ENCODE measurements at regions not wholly inside any gene's neighbourhood (a gene's known extent, or its start where the extent isn't known, plus 50 kb on each side); places are given as distances from the start of the nearest gene placed in this dataset.

DNA sequence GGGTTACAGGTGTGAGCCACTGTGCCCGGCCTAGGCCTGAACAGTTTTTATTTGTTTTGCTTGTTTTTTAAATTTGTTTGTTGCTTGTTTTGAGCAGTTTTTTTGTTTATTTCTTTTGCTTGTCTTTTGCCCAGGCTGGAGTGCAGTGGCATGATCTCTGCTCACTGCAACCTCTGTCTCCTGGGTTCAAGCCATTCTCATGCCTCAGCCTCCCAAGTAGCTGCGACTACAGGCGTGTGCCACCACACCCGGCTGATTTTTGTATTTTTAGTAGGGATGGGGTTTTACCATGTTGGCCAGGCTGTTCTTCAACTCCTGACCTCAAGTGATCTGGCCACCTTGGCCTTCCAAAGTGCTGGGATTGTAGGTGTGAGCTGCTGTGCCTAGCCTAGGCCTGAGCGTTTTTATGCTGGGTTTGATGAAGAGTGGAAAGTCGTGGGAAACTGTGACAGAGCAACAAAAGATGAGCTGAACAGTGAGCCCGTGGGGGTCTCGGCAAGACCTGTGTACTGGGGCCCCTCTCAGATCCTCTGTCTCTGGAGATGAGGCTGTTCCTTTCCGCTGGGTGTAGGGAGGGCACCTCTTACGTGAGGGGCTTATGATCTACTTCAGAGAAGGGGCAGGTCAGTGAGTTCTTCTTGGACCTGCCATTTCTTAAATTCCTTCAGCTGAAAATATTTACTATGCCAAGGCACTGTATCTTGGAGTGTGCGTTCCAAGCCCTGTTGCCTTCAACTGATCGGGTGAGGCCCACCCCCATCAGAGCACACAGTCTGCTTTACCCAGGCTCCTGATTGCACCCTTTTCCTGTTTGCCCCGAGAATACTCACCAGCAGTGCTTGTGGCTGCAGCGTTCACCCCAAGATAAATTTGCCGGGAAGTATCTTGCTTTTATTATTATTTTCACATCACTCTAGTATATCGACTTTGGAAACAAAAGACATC, 322.1 kb downstream of the SEC14L1 start:
- DNase-seq, result no peak

DNA sequence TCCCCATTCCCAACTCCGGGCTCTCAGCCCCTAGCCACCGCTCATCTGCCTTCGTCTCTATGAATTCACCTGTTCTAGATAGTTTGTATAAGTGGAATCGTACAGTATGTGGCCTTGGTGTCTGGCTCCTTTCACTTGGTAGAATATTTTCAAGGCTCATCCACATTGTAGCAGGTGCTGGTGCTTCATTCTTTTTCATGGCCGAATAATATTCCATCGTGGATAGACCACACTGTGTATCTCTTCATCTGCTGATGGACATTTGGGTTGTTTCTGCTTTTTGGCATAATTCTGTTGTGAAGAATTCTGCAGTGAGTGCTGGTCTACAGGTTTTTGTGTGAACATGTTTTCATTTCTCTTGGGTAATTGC, 324.2 kb downstream of the SEC14L1 start:
- no peak for DNase-seq

DNA sequence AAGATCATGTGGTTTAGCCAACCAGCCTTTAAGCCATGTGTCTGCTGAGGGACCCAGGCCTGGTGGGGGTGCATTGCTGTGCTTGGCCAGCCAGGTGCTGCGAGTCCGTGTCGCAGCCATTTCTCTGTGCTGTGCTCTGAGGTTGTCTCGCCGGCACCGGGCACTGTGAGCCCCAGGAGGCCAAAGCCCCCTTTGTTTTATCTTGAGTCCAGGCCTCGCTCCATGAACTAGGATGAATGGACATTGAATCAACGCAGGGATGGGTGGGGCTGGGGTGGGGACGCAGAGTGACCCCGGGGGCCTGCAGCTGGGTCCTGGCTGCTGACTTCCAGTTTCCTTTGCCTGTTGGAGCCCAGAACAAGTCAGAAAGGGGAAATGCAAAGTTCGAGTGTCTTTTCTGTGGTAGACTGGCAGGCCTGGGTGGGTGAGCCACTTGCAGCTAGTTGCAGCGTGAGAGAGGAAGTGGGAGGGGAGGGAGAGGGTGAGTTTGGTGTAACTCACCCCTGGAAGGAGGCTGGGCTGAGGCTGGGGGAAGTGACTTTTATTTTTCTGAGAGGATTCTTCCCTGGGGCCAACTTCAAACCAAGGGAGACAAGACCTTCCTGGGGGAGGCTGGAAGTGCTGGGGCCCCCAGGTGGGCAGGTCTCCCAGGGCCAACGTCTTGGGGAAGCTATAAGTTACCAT, 324.7 kb downstream of the SEC14L1 start:
- DNase-seq, result peak; percentile 92

DNA sequence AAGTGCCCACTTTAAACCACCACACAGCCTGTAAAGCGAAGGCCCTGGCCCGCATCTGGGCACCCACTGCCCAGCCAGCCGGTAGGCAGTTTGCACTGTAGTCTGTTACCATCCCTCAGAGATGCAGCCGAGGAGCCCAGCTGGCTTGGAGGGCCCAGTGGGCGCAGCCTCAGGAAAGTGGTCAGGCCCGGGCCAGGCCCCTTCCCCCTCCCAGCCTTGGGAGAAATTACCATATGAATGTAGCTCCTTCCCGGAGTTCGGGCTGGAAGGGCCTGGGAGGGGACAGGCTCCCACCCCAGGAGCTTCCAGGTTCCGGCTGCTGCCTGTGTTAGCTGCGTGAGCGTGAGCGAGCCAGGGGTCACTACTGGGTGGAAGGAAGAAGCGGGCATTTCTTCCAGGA, 325.4 kb downstream of the SEC14L1 start:
- no peak for DNase-seq

DNA sequence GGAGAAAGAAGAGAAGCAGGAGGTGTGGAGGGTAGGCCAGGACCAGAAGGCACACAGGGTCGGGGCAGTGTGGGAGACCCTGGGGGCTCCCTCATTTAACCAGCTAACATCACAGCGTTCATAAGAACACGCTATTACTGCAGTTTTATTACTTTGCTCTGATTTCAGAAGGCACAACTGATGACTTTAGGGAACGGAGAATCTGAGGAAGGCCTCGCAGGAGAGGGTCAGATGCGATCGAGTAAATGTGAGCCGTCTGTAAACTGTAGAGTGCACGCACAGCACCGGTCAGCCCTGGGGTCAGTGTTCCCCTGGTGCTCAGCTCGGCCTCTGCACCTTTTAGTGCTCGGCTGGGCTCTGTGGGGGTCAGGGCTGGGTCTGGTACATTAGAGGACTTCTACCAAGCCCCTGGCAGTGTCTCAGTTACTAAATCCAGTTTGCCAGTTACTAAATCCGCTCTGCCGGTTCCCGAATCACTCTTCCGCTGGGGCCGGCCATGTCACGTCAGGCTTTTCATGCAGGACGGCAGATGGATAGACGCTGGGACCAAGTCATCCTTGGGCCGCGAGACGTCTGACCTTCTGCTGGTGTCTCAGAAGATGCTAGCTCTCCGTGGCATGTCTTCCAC, 325.9 kb downstream of the SEC14L1 start:
- DNase-seq, result no peak

DNA sequence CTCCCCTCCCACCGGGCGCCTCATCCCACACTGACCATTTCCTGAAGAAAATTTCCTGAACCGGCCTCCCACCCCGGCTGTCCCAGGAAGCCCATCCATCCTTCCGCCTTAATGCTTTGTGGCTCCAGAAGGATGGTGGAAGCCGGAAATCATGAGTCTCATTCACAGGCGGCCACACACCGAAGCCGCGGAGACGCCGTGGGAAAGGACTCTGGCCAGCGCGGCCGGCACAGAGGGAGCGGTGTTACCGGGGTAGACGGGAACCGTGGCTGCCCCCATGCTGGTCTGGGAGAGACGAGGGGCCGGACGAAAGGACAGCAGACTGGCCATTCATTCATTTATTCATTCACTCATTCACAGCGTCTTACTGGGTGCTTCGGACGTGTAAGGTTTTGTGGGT, 326.8 kb downstream of the SEC14L1 start:
- DNase-seq, result no peak

DNA sequence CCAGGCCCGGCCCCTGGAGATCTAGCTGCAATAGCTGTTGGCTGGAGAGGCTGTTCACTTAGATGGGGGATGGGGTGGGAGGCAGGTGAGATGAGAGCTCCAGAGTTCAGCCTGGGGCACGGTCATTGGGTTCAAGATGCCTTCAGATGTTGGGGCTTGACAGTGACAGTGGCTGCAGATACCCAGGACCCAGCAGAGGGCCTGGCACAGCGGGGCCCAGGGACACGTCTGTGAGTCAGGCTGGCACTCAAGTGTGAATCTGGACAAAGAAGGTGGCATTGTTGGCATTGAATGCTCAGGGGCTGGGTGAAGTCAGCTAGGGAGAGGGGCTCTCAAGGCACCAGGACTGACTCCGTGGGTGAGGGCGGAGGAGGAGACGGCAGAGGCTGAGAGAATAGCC, 328.1 kb downstream of the SEC14L1 start:
- DNase-seq, result no peak

DNA sequence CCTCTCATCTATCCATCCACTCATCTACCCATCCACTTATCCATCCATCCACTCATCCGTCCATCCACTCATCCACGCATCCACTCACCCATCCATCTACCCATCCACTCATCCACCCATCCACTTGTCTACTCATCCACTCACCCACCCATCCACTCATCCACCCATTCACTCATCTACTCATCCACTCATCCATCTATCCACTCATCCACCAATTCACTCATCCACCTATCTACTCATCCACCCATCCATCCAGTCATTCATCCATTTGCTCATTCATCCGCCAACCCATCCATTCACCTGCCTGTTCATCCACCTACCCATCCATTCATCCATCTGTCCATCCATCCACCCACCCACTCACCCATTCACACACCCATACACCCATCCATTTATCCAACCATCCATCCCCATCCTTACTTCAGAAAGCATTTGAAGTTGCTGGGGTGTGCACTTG, 329.6 kb downstream of the SEC14L1 start:
- no peak for DNase-seq

DNA sequence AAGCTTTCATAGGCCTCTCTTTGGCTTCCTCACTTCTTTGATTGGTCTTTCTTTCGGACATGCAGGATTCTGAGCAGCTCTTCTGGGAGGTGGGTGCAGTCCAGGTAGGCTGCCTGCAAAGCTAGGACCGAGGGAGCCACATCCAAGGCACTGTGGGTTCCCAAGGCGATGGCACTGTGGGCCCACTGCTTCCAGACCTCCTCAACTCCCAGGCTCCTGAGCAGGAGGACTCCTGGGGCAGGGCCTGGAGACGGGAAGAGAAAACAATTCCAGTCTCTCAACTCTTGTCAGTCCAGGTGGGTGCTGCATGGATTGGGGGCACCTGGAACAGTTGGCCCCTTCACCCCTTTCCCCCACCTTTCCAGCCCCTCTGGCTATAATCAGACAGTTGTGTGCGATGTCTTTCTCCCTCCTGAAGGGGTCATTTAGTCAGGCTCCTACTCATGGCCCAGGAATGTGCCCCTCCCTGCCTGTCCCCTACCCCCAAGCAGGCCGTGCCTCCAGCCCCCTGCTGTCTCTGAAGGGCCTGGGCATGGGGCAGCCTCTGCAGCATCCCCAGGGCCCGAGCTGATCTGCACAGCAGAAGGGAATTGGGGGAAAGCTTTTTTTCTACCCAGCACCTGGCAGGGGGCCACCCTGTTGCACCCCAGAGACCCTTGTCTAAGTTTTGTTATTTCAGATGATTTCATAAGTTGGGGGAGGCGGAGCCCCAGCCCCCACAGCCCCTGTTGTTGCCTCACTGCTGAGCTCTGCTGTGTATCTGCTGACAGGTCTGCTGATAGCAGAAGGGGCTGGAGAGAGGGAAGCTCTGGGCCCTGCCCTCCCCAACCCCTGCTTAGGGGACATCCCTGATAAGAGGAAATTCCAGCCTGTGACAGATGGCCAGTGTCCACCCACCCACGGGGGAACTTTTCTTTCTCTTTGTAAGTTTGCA, 330.3 kb downstream of the SEC14L1 start:
- no peak for DNase-seq

DNA sequence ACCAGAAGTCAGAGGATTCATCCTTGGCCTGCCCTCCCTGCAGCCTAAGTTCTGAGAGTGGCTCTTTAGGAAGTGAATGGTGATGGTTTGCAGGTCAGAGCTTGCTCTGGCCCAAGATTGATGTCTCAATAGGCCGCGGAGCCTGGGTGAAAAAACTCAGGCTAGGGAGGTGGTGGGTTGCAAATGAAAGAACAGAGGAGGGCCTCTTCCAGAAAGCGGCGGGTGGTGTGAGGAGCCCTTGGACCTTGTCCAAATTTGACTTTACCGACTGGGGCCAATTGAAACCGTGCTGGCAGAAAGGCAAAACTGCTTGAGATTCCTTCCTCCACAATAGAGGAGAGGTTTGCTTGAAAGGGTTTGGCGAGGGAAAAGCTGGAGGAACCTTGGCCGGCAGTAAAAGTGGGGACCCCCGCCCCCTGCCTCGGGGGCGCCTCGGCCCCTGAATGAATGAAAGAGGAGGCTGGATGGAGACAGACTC, 331.3 kb downstream of the SEC14L1 start:
- DNase-seq, result peak; percentile 19

DNA sequence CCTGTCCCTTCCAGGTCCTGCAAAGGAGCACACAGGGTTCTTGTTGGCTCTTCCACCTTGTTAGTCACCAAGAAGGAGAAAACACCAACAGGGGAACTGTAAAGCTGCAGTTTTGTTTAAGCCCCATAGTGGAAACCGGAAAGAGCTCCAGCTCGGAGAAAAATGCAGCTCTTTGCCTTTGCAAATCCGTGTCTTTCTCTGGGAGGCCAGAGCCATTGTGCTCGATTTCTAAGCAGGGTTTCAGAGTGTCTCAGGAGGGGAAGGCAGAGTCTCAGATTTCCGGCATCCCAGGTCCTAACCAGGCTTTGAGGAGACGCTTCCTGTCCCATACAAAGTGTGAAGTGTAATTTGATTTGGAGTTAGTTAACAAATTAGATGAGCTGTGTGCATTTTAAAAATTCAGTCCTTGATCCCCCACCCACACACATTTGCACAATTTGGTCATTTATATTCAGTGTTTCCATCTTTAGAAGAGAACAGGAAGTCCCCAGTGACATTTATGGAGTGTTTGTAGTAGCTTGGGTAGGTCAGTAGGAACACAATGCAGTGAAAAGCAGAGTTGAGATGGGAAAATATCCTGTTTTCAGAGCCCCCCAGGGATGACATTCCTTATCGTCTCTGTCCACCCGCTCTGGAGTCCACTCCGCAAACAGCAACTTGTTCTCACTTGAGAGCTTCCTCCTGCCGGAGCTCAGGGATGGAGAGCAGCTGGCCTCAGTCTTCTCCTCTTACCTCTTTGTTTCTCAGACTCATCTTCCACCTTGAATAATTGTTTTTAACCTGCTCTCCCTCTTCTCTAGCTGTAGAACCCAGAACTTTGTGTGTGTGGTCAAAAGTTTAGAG, 331.9 kb downstream of the SEC14L1 start:
- peak; percentile 62 for DNase-seq

DNA sequence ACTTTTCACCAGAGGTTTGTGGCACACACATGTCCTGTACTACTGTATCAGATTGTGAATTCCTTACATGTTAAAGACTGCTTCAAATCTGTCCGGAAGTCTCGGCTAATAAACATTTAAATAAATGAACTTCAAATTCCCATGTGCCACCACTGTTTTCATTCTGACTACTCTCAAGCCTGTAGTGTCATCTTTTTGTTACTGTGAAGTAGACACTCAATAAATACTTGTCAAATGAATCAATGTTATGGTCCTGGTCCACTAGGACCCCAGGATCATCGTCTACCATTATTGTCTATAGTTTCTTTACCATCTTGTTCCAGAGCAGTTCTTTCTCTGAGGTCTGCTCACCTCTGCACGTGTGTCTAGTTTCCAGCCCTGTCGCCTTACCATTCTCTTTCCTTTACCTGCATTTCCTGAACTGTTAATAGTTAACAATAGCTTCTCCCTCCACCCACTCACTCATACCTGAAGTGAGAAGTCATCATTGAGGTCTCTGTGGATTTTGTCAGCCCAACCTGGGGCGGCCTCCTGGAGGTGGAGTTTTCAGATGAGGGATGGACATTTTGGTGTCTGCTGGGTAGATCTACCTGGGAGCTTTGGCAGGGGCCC, 333.0 kb downstream of the SEC14L1 start:
- peak; percentile 72 for DNase-seq

DNA sequence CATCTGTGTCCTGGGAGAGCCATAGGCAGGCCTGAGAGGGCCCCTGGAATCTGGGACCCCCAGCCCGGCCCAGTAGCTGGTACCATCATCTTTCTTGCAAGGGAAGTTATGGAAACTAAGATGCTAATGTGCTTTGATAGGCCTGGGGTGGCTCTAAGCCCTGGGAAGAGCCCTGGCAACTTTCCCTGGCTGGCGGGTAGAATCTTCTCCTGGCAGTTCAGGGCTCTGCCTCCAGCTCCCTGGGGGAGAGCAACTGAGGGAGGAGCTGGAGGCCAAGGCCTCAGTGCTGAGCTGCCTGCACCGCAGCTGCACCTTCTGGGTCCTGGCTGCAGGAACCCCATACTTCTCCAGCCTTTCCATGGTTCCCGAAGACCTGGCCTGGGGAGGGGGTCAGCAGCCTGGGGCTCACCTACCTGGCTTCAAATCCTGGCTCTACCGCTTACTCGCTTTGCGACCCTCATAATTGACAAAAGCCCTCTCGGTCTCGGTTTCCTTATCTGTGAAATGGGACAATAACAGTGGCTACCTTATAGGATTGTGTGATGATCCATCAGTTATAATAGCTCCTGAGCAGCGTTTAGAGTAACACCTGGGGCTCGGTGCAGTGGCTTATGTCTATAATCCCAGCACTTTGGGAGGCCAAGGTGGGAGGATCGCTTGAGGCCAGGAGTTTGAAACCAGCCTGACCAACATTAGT, 333.7 kb downstream of the SEC14L1 start:
- DNase-seq, result no peak

DNA sequence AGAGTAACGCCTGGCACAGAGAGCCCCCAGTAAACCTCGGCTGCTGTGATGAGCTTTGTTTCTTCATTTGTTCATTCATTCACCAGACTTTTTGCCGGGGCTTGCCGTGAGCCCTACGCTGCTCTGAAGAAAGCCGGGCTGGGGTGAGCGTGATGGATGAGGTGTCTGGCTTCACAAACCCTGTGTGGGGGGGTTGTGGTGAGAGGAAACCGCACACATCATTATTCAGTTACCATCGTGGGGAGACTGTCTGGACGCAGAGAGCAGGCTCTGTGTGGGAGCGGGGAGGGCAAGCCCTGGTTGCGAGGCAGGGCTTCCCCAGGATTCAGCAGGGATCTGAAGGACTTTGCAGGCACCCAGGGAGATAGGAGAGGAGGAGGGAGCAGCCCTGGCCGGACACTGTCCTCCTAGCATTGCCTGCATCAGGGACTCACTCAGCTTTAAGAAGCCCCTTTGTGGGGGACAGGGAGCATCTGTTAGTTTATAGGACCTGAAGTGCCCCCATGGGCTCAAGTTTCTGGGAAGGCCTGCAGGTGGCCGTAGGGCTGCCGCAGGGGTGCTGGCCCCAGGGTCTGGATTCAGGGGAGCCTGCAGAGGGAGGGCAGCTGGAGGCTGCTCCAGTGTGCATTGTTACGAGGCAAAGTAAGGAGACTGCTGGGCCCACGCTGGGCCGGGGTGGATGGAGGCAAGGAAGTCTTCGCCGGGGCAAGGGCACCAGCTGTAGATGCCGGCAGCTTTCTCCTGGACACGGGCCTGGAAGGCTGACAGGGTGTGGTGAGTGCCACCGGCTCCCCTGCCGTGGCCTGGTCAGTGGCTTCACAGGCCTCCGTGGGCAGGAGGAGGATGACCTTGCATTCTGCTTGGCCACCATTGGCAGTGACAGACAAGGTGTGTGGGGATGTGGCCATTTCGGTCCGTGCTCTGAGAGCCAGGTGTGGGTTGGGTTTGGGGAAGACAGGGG, 334.5 kb downstream of the SEC14L1 start:
- DNase-seq, result peak; percentile 82

DNA sequence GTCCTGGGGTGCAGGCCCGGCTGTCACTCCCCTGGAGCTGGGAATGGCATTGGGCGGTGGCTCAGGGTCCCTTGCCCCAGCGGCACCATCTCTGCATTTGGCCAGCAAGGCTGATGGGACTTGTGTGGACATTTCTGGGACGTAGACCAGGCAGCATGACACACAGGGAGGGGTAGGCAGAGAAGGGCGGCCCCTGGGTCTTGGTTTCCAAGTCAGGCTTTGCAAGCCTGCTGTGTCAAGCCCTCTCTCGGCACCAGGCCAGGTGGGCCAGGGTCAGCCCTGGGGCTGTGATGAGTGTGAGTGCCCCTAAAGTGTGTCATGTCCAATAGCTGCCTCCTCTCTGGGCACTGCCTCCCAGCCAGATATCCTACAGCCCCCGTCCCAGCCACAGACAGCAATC, 335.2 kb downstream of the SEC14L1 start:
- no peak for DNase-seq

DNA sequence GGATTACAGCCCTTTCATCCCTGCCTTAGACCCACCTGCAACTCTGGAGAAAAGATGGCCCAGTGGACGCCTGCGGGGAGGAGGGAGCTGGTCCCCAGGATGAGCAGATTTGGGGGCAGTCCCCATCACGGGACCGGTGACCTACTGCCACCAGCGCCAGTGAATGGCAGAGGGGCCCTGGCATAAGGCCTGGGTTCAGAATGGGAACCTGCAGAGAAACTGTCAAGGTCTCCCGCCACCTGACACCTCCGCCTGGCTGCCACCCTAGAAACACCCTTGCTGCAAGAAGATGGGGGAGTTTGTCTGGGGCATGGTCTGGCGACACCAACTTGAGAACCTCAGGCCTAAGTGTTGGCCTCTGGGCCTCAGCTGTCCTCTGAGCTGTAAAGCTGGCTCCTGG, 335.7 kb downstream of the SEC14L1 start:
- DNase-seq, result no peak

DNA sequence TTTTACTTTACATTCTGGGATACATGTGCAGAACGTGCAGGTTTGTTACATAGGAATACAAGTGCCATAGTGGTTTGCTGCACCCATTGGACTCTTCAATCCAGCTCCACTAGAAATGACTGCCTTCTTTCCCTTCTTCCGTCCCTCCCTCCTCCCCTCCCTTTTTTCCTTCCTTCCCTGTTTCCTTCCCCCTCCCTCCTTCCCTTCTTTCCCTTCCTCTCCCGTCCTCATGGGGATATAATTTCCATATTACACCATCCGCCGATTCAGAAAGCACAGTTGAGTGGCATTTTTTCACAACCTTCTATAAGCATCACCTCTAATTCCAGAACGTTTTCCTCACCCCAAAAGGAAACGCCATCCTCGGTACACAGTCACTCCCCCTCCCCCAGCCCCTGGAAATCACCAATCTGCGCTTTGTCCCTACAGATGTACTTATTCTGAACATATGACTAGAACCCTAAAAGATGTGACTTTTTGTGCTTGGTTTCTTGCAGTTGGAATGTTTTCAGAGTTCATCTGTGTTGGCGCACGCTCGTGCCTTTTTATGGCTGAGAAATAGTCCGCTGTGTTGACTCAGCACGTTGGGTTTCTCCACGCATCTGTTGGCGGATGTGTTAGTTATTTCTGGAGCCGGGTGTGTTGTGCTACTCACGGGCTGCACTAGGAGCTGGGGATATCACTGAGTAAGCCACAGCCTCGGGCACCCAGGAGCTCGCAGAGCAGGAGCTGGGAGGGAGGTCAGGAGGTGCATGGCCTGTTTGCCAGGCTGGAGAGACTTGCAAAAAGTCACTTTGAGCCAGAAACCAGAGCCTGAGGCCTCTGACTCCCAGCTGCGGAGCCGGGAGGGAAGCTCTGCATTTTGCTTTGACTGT, 336.4 kb downstream of the SEC14L1 start:
- DNase-seq, result peak; percentile 45

DNA sequence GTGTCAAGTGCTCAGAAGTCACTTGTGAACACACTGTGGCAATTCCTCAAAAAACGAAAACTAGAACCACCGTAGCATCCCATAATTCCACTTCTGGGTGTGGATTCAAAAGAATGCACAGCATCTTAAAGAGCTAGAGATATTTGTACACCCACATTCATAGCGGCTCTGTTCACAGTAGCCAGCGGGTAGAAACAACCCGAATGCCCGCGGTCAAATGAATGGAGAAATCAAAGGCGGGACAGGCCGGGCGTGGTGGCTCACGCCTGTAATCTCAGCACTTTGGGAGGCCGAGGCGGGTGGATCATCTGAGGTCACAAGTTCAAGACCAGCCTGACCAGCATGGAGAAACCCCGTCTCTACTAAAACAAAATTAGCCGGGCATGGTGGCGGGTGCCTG, 337.5 kb downstream of the SEC14L1 start:
- DNase-seq, result no peak

All from activated CD4-positive, alpha-beta T cell treated with anti-CD3 and anti-CD28 coated beads, Interleukin-2, Interleukin-6, amounts not matched to agents 100 ng/mL and 50 ng/mL, durations not matched to agents 16 hours and 8 hours (primary cell).